ENCODE measurements at regions not wholly inside any gene's neighbourhood (a gene's known extent, or its start where the extent isn't known, plus 50 kb on each side); places are given as distances from the start of the nearest gene placed in this dataset.
"Not testable (repeated sequence)": the region's sequence is repeated elsewhere in the genome, so short reads cannot be mapped to it uniquely, and the experiment has no call there.

- no peak for DNase-seq (ENCODE audit: low read depth, low spot score)
- no peak overlapping the region for H3K4me3 ChIP-seq (ENCODE audit: low read length)
Measured at GRCh38 chr1:223012176-223012788, 130.8 kb downstream of the TLR5 start.

GRCh38 chr1:223012938-223013337 is 130.1 kb downstream of the TLR5 start:
- H3K4me3 ChIP-seq (ENCODE audit: low read length): no peak overlapping the region
- no peak for DNase-seq (ENCODE audit: low read depth, low spot score)

GRCh38 chr1:223014142-223014873 is 128.7 kb downstream of the TLR5 start:
- H3K4me3 ChIP-seq (ENCODE audit: low read length): no peak overlapping the region
- no peak for DNase-seq (ENCODE audit: low read depth, low spot score)

GRCh38 chr1:223016381-223016780 is 126.7 kb downstream of the TLR5 start:
- no peak overlapping the region for H3K4me3 ChIP-seq (ENCODE audit: low read length)
- no peak for DNase-seq (ENCODE audit: low read depth, low spot score)

- no peak for DNase-seq (ENCODE audit: low read depth, low spot score)
- H3K4me3 ChIP-seq (ENCODE audit: low read length): no peak overlapping the region
Measured at GRCh38 chr1:223016890-223017289, 126.2 kb downstream of the TLR5 start.

GRCh38 chr1:223017291-223017690 is 125.8 kb downstream of the TLR5 start:
- no peak for DNase-seq (ENCODE audit: low read depth, low spot score)
- no peak overlapping the region for H3K4me3 ChIP-seq (ENCODE audit: low read length)

- no peak for DNase-seq (ENCODE audit: low read depth, low spot score)
Measured at GRCh38 chr1:223018534-223018933, 124.5 kb downstream of the TLR5 start.

GRCh38 chr1:223019256-223019655 is 123.8 kb downstream of the TLR5 start:
- DNase-seq (ENCODE audit: low read depth, low spot score): no peak
- no peak overlapping the region for H3K4me3 ChIP-seq (ENCODE audit: low read length)

More at GRCh38 chr1:223018534-223018933, 124.5 kb downstream of the TLR5 start:
- no peak overlapping the region for H3K4me3 ChIP-seq (ENCODE audit: low read length)

GRCh38 chr1:223020770-223021169 is 122.3 kb downstream of the TLR5 start:
- DNase-seq (ENCODE audit: low read depth, low spot score): no peak
- no peak overlapping the region for H3K4me3 ChIP-seq (ENCODE audit: low read length)

- no peak for DNase-seq (ENCODE audit: low read depth, low spot score)
- H3K4me3 ChIP-seq (ENCODE audit: low read length): no peak overlapping the region
Measured at GRCh38 chr1:223022641-223023473, 120.2 kb downstream of the TLR5 start.

- no peak overlapping the region for H3K4me3 ChIP-seq (ENCODE audit: low read length)
- no peak for DNase-seq (ENCODE audit: low read depth, low spot score)
Measured at GRCh38 chr1:223023863-223024262, 119.2 kb downstream of the TLR5 start.

GRCh38 chr1:223024486-223024885 is 118.6 kb downstream of the TLR5 start:
- H3K4me3 ChIP-seq (ENCODE audit: low read length); DNase-seq (ENCODE audit: low read depth, low spot score): not testable (repeated sequence)

- not testable (repeated sequence) for H3K4me3 ChIP-seq (ENCODE audit: low read length); DNase-seq (ENCODE audit: low read depth, low spot score)
Measured at GRCh38 chr1:223025190-223025734, 117.8 kb downstream of the TLR5 start.

- DNase-seq (ENCODE audit: low read depth, low spot score); H3K4me3 ChIP-seq (ENCODE audit: low read length): not testable (repeated sequence)
Measured at GRCh38 chr1:223026639-223027038, 116.4 kb downstream of the TLR5 start.

- no peak for DNase-seq (ENCODE audit: low read depth, low spot score)
- H3K4me3 ChIP-seq (ENCODE audit: low read length): no peak overlapping the region
Measured at GRCh38 chr1:223029985-223030769, 112.9 kb downstream of the TLR5 start.

- H3K4me3 ChIP-seq (ENCODE audit: low read length): no peak overlapping the region
- DNase-seq (ENCODE audit: low read depth, low spot score): no peak
Measured at GRCh38 chr1:223030871-223031400, 112.1 kb downstream of the TLR5 start.

- no peak for DNase-seq (ENCODE audit: low read depth, low spot score)
- H3K4me3 ChIP-seq (ENCODE audit: low read length): no peak overlapping the region
Measured at GRCh38 chr1:223031733-223032601, 111.1 kb downstream of the TLR5 start.

GRCh38 chr1:223033658-223034057 is 109.4 kb downstream of the TLR5 start:
- DNase-seq (ENCODE audit: low read depth, low spot score): no peak
- H3K4me3 ChIP-seq (ENCODE audit: low read length): no peak overlapping the region
